Sigmoid colon (tissue), 4 donors: ENCODE measurements at regions not wholly inside any gene's neighbourhood (a gene's known extent, or its start where the extent isn't known, plus 50 kb on each side); places are given as distances from the start of the nearest gene placed in this dataset.

Source experiments
- EP300 ChIP-seq, 4 donors: sonication (generic); formaldehyde crosslinking; IDR thresholded peaks; one replicate each; pipeline ENCODE4 v1.6.1; 2017; ENCODE audit warnings: antibody characterized with exemption in 4 of 4
- POLR2A ChIP-seq, 2 donors: fragments of 450-650 bp; IDR thresholded peaks; one replicate each; pipeline ENCODE4 v1.6.1; 2016; ENCODE audit warnings: antibody characterized with exemption in 2 of 2, mild to moderate bottlenecking in 2 of 2, moderate library complexity in 2 of 2
- POLR2AphosphoS5 ChIP-seq, 4 donors: sonication (generic); formaldehyde crosslinking; IDR thresholded peaks; one replicate each; pipeline ENCODE4 v1.6.1; 2017; ENCODE audit warnings: antibody characterized with exemption in 4 of 4
- TF ChIP-seq, protein P1 (sequence below), 4 experiments: fragments of 450-650 bp in 3 of 4; fragments of 200-600 bp in 1 of 4; IDR thresholded peaks; one replicate each; pipeline ENCODE4 v1.5.1; 2016 to 2019; ENCODE audit warnings: antibody characterized with exemption in 4 of 4, mild to moderate bottlenecking in 3 of 4, moderate library complexity in 2 of 4

DNA sequence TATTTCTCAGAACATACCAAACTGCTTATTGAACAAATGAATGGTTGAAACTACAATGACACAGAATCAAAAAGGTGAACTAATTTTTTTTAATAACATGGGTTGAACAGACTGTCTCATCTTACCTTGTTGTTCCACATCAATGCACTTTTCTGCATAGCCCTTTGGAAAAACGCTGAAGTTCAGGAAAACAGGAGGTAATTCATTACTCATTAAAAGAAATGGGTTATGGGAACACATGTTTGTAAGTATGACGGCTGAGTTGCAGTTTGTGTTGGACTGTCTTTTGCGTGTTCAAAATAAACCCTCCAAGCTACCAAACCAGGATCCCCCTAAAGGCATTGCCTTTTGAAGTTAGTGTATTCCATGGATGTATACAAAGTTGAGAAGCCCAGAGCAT lies 514.9 kb upstream of the PKN2 start:
- TF ChIP-seq POLR2AphosphoS5 (IDR thresholded peaks at IDR 0.05) (no peak), POLR2A (IDR thresholded peaks at IDR 0.05) (no peak), EP300 (IDR thresholded peaks at IDR 0.05) (no peak)
- TF ChIP-seq, protein P1, sequence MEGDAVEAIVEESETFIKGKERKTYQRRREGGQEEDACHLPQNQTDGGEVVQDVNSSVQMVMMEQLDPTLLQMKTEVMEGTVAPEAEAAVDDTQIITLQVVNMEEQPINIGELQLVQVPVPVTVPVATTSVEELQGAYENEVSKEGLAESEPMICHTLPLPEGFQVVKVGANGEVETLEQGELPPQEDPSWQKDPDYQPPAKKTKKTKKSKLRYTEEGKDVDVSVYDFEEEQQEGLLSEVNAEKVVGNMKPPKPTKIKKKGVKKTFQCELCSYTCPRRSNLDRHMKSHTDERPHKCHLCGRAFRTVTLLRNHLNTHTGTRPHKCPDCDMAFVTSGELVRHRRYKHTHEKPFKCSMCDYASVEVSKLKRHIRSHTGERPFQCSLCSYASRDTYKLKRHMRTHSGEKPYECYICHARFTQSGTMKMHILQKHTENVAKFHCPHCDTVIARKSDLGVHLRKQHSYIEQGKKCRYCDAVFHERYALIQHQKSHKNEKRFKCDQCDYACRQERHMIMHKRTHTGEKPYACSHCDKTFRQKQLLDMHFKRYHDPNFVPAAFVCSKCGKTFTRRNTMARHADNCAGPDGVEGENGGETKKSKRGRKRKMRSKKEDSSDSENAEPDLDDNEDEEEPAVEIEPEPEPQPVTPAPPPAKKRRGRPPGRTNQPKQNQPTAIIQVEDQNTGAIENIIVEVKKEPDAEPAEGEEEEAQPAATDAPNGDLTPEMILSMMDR (IDR thresholded peaks at IDR 0.05), result no peak
